T1000 (cell line): ENCODE measurements at regions not wholly inside any gene's neighbourhood (a gene's known extent, or its start where the extent isn't known, plus 50 kb on each side); places are given as distances from the start of the nearest gene placed in this dataset.

Experiments
- DNase-seq: peaks from one replicate; lab custom pipeline; 2025; ENCODE audit warnings: mixed read lengths; lab: John Stamatoyannopoulos, UW

DNA sequence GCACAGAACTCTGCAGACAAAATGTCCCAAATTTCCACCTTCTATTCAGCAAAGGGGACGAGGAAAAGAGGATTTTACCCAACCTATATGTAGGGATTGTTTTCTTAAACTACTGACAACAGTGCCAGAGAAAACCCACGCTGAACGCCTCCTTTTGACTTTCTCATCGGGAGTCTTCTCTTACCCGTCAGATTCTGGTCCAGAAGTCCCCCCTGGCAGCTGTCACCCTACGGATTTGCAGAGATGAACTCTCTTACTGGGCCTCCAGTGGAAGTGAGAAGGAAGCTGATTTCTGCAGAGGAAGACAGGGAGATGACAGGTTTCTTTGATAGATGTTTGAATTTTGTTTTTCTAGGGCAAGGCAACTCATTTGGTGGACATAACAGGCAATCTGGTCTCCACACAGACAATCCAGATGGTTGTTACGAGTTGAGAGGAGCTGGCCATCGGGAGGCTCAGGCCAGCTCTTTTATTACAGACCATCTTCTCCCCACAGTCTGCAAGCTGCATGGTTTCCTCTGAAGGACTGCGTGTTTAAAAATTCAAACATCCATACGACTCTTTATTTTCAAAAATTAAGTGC is 804.3 kb downstream of the RNF144A start:
- no peak for DNase-seq

- DNase-seq: no peak
Observed at GRCh38 chr2:7722212-7722910, 805.1 kb downstream of the RNF144A start.

- DNase-seq: no peak
Observed at GRCh38 chr2:7724336-7724735, 807.1 kb downstream of the RNF144A start.

GRCh38 chr2:7725171-7725849 is 808.1 kb downstream of the RNF144A start:
- DNase-seq: no peak

- no peak for DNase-seq
Observed at GRCh38 chr2:7725850-7726242, 808.6 kb downstream of the RNF144A start.

GRCh38 chr2:7726989-7727388 is 809.8 kb downstream of the RNF144A start:
- no peak for DNase-seq

DNA sequence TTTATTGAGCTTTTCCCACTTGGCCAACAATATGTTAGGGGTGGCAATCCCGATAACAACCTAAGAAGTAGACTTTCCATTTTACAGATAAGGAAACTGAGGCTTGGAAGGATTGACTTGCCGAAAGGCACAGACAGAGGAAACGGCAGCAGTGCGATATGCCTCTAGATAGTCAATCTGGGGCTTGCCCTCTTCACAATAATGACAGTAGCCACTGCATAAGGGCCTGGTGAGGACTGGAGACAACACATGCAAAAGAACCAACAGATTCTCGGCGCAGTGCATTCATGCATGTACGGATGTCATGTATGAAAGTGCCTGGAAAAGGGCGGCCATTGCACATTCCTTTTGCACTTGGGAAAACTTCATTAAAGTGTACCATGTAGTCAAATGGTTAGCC is 811.2 kb downstream of the RNF144A start:
- no peak for DNase-seq

DNA sequence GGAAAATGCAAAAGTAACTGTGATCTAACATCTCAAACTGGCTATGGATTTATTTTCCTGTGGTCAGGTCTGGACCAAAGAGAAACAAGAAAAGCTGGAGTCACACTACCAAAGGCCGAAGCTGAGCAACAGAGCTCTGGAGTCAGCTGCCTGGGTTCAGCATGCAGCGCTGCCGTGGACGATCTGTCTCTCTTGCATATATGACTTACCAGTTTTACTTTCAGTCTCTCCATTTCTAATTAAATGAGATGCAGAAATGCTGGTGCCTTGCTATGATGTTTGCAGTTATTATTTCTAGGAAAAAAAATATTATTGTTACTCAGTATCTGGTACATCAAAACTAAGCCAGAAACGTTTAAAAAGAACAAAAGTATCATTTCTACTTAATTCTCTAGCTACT is 813.2 kb downstream of the RNF144A start:
- no peak for DNase-seq

- DNase-seq: no peak
Observed at GRCh38 chr2:7730990-7731389, 813.8 kb downstream of the RNF144A start.

- no peak for DNase-seq
Observed at GRCh38 chr2:7732497-7732896, 815.3 kb downstream of the RNF144A start.

DNA sequence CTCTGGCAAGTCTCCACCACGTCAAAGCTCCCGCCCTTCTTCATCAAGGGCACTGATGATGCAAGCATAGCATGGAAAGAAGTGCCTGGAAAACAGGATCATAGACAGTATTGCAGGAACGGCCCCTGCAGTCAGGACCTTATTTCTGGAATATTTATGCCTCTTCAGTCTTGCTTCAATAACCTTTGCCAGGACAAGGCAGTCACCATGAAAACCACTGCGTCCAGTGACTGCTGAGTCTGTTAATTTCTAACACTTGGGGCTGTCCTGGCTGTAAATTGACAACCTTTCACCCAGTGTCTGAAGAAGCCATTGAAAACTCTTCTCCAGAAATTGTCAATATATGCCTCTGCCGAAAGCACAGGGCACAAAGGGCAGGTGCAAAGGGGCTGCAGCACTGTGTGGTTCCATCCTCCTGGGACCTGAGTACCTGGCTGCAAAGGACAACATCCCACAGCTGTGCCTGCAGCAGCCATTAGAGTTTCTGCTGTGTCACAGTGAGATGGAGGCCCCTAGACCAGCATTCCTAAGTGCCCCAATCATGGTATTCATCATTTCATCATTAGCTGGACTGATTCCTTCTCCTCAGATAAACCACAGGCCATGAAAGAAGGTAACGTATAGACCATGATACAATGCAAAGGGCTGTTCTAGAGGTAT is 819.6 kb downstream of the RNF144A start:
- no peak for DNase-seq

- DNase-seq: no peak
Observed at GRCh38 chr2:7738596-7738995, 821.4 kb downstream of the RNF144A start.

- no peak for DNase-seq
Observed at GRCh38 chr2:7740114-7740513, 822.9 kb downstream of the RNF144A start.

- no peak for DNase-seq
Observed at GRCh38 chr2:7742301-7742700, 825.1 kb downstream of the RNF144A start.

GRCh38 chr2:7744827-7745226 is 827.6 kb downstream of the RNF144A start:
- no peak for DNase-seq

DNA sequence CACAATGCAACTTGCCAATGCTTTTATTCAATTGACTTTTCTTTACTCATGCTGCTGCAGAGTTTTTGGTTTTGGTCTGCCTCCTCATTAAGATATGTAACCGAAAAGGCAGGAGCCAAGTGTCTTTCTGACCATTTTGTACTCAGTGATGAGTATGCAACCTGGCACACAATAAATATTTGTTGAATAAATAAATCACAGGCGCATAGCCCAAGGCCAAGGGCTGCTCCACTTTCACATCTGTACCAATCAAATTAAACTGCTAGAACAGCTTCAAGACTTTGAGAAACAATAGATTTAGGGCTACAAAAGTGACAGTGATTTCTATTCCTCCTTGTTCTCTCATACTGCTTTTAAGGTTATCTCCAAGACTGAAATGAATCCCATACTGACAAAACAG is 828.2 kb downstream of the RNF144A start:
- DNase-seq: no peak

- peak; percentile 27 for DNase-seq
Observed at GRCh38 chr2:7748717-7749415, 831.7 kb downstream of the RNF144A start.

GRCh38 chr2:7749895-7750559 is 832.8 kb downstream of the RNF144A start:
- no peak for DNase-seq

GRCh38 chr2:7752291-7752690 is 835.1 kb downstream of the RNF144A start:
- DNase-seq: no peak

GRCh38 chr2:7753777-7754176 is 836.6 kb downstream of the RNF144A start:
- DNase-seq: no peak

GRCh38 chr2:7755879-7756278 is 838.7 kb downstream of the RNF144A start:
- DNase-seq: no peak
